Neural cell (in vitro differentiated cells): ENCODE measurements at regions not wholly inside any gene's neighbourhood (a gene's known extent, or its start where the extent isn't known, plus 50 kb on each side); places are given as distances from the start of the nearest gene placed in this dataset.

ENCODE experiments used
- H2AFZ ChIP-seq: fragments of 200-600, 300-800 bp; sonication (generic), shearing (Covaris generic); 2 replicates; pipeline ENCODE4 v1.6.0; 2014; ENCODE audit warnings: low read depth, mild to moderate bottlenecking, antibody characterized with exemption, low read length, moderate library complexity
- H3F3A ChIP-seq: fragments of 200-600 bp; shearing (Covaris generic); 2 replicates; pipeline ENCODE4 v1.6.1; 2016; ENCODE audit warnings: mild to moderate bottlenecking, moderate library complexity, mixed read lengths, antibody characterized with exemption, low read length; ENCODE audit not compliant: insufficient read depth, poor library complexity, severe bottlenecking
- H3K27ac ChIP-seq: fragments of 200-600, 300-800 bp; sonication (generic), shearing (Covaris generic); 2 replicates; pipeline ENCODE4 v1.5.1; 2014; ENCODE audit warnings: mild to moderate bottlenecking, low read length, moderate library complexity
- H3K27me3 ChIP-seq: fragments of 300-800, 200-600 bp; sonication (generic), shearing (Covaris generic); 2 replicates; pipeline ENCODE4 v1.6.0; 2014; ENCODE audit warnings: mild to moderate bottlenecking, low read depth, low read length, moderate library complexity; ENCODE audit not compliant: insufficient read depth
- H3K36me3 ChIP-seq: fragments of 300-800, 200-600 bp; sonication (generic), shearing (Covaris generic); 2 replicates; pipeline ENCODE4 v1.5.1; 2014; ENCODE audit warnings: mild to moderate bottlenecking, antibody characterized with exemption, low read length, moderate library complexity; ENCODE audit not compliant: insufficient read depth
- H3K4me2 ChIP-seq: fragments of 300-800, 200-600 bp; sonication (generic), shearing (Covaris generic); 2 replicates; pipeline ENCODE4 v1.6.0; 2014; ENCODE audit warnings: mild to moderate bottlenecking, low read length
- H3K4me3 ChIP-seq: fragments of 300-800, 200-600 bp; sonication (generic), shearing (Covaris generic); 2 replicates; pipeline ENCODE4 v1.5.1; 2014; ENCODE audit warnings: mild to moderate bottlenecking, low read length, moderate library complexity
- H3K79me2 ChIP-seq: fragments of 200-600 bp; shearing (Covaris generic); replicated peaks from 2 replicates; pipeline ENCODE4 v1.6.0; 2014; ENCODE audit warnings: mild to moderate bottlenecking, low read length, moderate library complexity; ENCODE audit not compliant: insufficient read depth
- H3K9ac ChIP-seq: fragments of 300-800, 200-600 bp; sonication (generic), shearing (Covaris generic); 2 replicates; pipeline ENCODE4 v1.6.1; 2016; ENCODE audit warnings: mild to moderate bottlenecking, low read length, mixed read lengths
- H3K9me2 ChIP-seq: fragments of 200-600 bp; shearing (Covaris generic); 2 replicates; pipeline ENCODE4 v1.6.1; 2016; ENCODE audit warnings: mild to moderate bottlenecking, low read length, mixed read lengths; ENCODE audit not compliant: insufficient read depth
- H3K9me3 ChIP-seq: fragments of 200-600, 300-800 bp; sonication (generic), shearing (Covaris generic); 2 replicates; pipeline ENCODE4 v1.6.1; 2016; ENCODE audit warnings: mild to moderate bottlenecking, mixed run types, low read length, moderate library complexity, mixed read lengths
- H4K20me1 ChIP-seq: fragments of 200-600 bp; shearing (Covaris generic); 2 replicates; pipeline ENCODE4 v1.6.1; 2016; ENCODE audit warnings: mild to moderate bottlenecking, mixed run types; ENCODE audit not compliant: insufficient read depth
- CTCF ChIP-seq: fragments of 450-650 bp; IDR thresholded peaks from 2 replicates; pipeline ENCODE4 v1.5.1; 2014; ENCODE audit warnings: antibody characterized with exemption, mild to moderate bottlenecking, moderate library complexity; ENCODE audit not compliant: poor library complexity, severe bottlenecking
- EP300 ChIP-seq: fragments of 450-650 bp; conservative IDR thresholded peaks from 2 replicates; pipeline ENCODE4 v1.6.1; 2014; ENCODE audit warnings: antibody characterized with exemption, mild to moderate bottlenecking, moderate library complexity; ENCODE audit not compliant: poor library complexity, severe bottlenecking
- EZH2 ChIP-seq: fragments of 200-600, 300-800 bp; shearing (Covaris generic), sonication (generic); IDR thresholded peaks from 2 replicates; pipeline ENCODE4 v1.6.1; 2014; ENCODE audit warnings: antibody characterized with exemption, low read length, borderline replicate concordance, mild to moderate bottlenecking; ENCODE audit not compliant: insufficient read depth, poor library complexity, severe bottlenecking
- MXI1 ChIP-seq: fragments of 450-650 bp; conservative IDR thresholded peaks from 2 replicates; pipeline ENCODE4 v1.6.1; 2014; ENCODE audit warnings: antibody characterized with exemption, mild to moderate bottlenecking; ENCODE audit not compliant: poor library complexity, severe bottlenecking
- POLR2AphosphoS5 ChIP-seq: IDR thresholded peaks from 2 replicates; pipeline ENCODE4 v1.6.1; 2012
- RAD21 ChIP-seq: fragments of 450-650 bp; conservative IDR thresholded peaks from 2 replicates; pipeline ENCODE4 v1.6.1; 2014; ENCODE audit warnings: antibody characterized with exemption, mild to moderate bottlenecking, moderate library complexity
- REST ChIP-seq: IDR thresholded peaks from 2 replicates; pipeline ENCODE4 v1.6.1; 2012; ENCODE audit warnings: borderline replicate concordance
- SMC3 ChIP-seq: fragments of 450-650 bp; conservative IDR thresholded peaks from 2 replicates; pipeline ENCODE4 v1.6.1; 2014; ENCODE audit warnings: antibody characterized with exemption, mild to moderate bottlenecking, moderate library complexity; ENCODE audit not compliant: poor library complexity
- TAF1 ChIP-seq: IDR thresholded peaks from 2 replicates; pipeline ENCODE4 v1.6.1; 2012; ENCODE audit warnings: low read depth

- H3K4me3 ChIP-seq, result no peak overlapping the region
- no peaks in the 10 kb centered on the region for H3K9me3 ChIP-seq
- no peaks in the 10 kb centered on the region for H4K20me1 ChIP-seq
- H3K79me2 ChIP-seq, result no peaks in the 10 kb centered on the region
- H3K36me3 ChIP-seq, result no peaks in the 10 kb centered on the region
- H3K9me2 ChIP-seq, result no peaks in the 10 kb centered on the region
- no peak overlapping the region for H2AFZ ChIP-seq
- H3K27ac ChIP-seq, result no peak overlapping the region
- TF ChIP-seq POLR2AphosphoS5 (no peak), EZH2 (no peak), REST (no peak), CTCF (no peak), RAD21 (no peak), TAF1 (no peak), EP300 (no peak), SMC3 (no peak), MXI1 (no peak)
- no peak overlapping the region for H3K9ac ChIP-seq
- H3K4me2 ChIP-seq, result no peak overlapping the region
- no peaks in the 10 kb centered on the region for H3F3A ChIP-seq
- H3K27me3 ChIP-seq, result no peaks in the 10 kb centered on the region
Observed at GRCh38 chr13:77829963-77830362, 88.7 kb downstream of the EDNRB start.

GRCh38 chr13:77828799-77829198 is 89.8 kb downstream of the EDNRB start:
- Histone ChIP-seq H3K9me3 (no peaks in the 10 kb centered on the region), H3K36me3 (no peaks in the 10 kb centered on the region), H2AFZ (no peak overlapping the region), H3K27me3 (no peaks in the 10 kb centered on the region), H3F3A (no peaks in the 10 kb centered on the region), H3K9me2 (no peaks in the 10 kb centered on the region), H3K79me2 (no peaks in the 10 kb centered on the region), H3K4me2 (no peak overlapping the region), H3K9ac (no peak overlapping the region), H3K4me3 (no peak overlapping the region), H4K20me1 (no peaks in the 10 kb centered on the region), H3K27ac (no peak overlapping the region)
- TF ChIP-seq EZH2 (no peak), RAD21 (no peak), REST (no peak), MXI1 (no peak), EP300 (peak; percentile 66), CTCF (no peak), SMC3 (no peak), POLR2AphosphoS5 (peak; percentile 81), TAF1 (no peak)
